ENCODE measurements at regions not wholly inside any gene's neighbourhood (a gene's known extent, or its start where the extent isn't known, plus 50 kb on each side); places are given as distances from the start of the nearest gene placed in this dataset.

- TF ChIP-seq, protein P1, sequence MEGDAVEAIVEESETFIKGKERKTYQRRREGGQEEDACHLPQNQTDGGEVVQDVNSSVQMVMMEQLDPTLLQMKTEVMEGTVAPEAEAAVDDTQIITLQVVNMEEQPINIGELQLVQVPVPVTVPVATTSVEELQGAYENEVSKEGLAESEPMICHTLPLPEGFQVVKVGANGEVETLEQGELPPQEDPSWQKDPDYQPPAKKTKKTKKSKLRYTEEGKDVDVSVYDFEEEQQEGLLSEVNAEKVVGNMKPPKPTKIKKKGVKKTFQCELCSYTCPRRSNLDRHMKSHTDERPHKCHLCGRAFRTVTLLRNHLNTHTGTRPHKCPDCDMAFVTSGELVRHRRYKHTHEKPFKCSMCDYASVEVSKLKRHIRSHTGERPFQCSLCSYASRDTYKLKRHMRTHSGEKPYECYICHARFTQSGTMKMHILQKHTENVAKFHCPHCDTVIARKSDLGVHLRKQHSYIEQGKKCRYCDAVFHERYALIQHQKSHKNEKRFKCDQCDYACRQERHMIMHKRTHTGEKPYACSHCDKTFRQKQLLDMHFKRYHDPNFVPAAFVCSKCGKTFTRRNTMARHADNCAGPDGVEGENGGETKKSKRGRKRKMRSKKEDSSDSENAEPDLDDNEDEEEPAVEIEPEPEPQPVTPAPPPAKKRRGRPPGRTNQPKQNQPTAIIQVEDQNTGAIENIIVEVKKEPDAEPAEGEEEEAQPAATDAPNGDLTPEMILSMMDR (IDR thresholded peaks at IDR 0.05) = no peak
- no peak for TF ChIP-seq POLR2A (IDR thresholded peaks at IDR 0.05)
These were observed 576.6 kb upstream of the KCND2 start for GRCh38 chr7:119696336-119696735.

All from heart left ventricle (tissue), 13 donors.